ENCODE measurements at regions not wholly inside any gene's neighbourhood (a gene's known extent, or its start where the extent isn't known, plus 50 kb on each side); places are given as distances from the start of the nearest gene placed in this dataset.

DNA sequence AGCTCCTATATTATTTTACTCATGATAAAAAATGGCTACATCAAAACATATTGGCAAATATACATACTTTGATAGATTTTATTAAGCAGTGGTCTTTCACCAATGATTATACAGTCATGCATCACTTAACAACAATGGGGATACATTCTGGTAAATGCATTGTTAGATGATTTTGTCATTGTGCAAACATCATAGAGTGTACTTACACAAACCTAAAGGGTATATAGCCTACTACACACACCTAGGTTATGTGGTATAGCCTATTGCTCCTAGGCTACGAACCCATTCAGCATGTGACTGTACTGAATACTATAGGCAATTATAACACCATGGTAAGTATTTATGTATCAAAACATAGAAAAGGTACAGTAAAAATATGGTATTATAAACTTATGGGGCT, 98.9 kb upstream of the IL6 start:
- ATAC-seq (no peak), DNase-seq (ENCODE audit: low read depth, low spot score) (no peak)
- no peaks in the 10 kb centered on the region for H3K4me1 ChIP-seq (ENCODE audit: control insufficient read depth, insufficient read depth, low read length)
- ChIA-PET POLR2A (no interaction called here), CTCF (no interaction called here)
- in situ Hi-C loops (cut with HindIII; ENCODE audit: low pct_unique_long_range_greater_than_20kb, low sequenced_read_pairs) (no loop called here), intact Hi-C loops (cut with micrococcal nuclease; ENCODE audit: unreplicated experiment) (no loop called here)
- H3K4me3 ChIP-seq (ENCODE audit: low read depth in 2 of 2, low read length in 2 of 2) = no peak overlapping the region
- no peaks in the 10 kb centered on the region for H3K36me3 ChIP-seq (ENCODE audit: control insufficient read depth, insufficient read depth, low read length)
- BruUV-seq (replicated peaks) = no TSS peak
- H3K9me3 ChIP-seq (ENCODE audit: control insufficient read depth, insufficient read depth, low read depth, low read length) = no peaks in the 10 kb centered on the region
- TF ChIP-seq SIN3A (IDR thresholded peaks at IDR 0.05; ENCODE audit: borderline replicate concordance, insufficient read depth, low read depth, low read length) = no peak
- TF ChIP-seq TCF7L2 (IDR thresholded peaks at IDR 0.05; ENCODE audit: low read depth, low read length) = no peak
- TF ChIP-seq, protein P1, sequence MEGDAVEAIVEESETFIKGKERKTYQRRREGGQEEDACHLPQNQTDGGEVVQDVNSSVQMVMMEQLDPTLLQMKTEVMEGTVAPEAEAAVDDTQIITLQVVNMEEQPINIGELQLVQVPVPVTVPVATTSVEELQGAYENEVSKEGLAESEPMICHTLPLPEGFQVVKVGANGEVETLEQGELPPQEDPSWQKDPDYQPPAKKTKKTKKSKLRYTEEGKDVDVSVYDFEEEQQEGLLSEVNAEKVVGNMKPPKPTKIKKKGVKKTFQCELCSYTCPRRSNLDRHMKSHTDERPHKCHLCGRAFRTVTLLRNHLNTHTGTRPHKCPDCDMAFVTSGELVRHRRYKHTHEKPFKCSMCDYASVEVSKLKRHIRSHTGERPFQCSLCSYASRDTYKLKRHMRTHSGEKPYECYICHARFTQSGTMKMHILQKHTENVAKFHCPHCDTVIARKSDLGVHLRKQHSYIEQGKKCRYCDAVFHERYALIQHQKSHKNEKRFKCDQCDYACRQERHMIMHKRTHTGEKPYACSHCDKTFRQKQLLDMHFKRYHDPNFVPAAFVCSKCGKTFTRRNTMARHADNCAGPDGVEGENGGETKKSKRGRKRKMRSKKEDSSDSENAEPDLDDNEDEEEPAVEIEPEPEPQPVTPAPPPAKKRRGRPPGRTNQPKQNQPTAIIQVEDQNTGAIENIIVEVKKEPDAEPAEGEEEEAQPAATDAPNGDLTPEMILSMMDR (IDR thresholded peaks at IDR 0.05) = no peak
- no peak for TF ChIP-seq POLR2AphosphoS5 (IDR thresholded peaks at IDR 0.05; ENCODE audit: low read depth, low read length)
- TF ChIP-seq, protein P2, sequence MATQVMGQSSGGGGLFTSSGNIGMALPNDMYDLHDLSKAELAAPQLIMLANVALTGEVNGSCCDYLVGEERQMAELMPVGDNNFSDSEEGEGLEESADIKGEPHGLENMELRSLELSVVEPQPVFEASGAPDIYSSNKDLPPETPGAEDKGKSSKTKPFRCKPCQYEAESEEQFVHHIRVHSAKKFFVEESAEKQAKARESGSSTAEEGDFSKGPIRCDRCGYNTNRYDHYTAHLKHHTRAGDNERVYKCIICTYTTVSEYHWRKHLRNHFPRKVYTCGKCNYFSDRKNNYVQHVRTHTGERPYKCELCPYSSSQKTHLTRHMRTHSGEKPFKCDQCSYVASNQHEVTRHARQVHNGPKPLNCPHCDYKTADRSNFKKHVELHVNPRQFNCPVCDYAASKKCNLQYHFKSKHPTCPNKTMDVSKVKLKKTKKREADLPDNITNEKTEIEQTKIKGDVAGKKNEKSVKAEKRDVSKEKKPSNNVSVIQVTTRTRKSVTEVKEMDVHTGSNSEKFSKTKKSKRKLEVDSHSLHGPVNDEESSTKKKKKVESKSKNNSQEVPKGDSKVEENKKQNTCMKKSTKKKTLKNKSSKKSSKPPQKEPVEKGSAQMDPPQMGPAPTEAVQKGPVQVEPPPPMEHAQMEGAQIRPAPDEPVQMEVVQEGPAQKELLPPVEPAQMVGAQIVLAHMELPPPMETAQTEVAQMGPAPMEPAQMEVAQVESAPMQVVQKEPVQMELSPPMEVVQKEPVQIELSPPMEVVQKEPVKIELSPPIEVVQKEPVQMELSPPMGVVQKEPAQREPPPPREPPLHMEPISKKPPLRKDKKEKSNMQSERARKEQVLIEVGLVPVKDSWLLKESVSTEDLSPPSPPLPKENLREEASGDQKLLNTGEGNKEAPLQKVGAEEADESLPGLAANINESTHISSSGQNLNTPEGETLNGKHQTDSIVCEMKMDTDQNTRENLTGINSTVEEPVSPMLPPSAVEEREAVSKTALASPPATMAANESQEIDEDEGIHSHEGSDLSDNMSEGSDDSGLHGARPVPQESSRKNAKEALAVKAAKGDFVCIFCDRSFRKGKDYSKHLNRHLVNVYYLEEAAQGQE (IDR thresholded peaks at IDR 0.05; ENCODE audit: insufficient read depth in 1 of 2, low read depth in 2 of 2, low read length in 1 of 2) = no peak
- H3K27ac ChIP-seq (ENCODE audit: low read length) = no peak overlapping the region
- no peaks in the 10 kb centered on the region for H3K27me3 ChIP-seq (ENCODE audit: control insufficient read depth, insufficient read depth, low read length)

DNA sequence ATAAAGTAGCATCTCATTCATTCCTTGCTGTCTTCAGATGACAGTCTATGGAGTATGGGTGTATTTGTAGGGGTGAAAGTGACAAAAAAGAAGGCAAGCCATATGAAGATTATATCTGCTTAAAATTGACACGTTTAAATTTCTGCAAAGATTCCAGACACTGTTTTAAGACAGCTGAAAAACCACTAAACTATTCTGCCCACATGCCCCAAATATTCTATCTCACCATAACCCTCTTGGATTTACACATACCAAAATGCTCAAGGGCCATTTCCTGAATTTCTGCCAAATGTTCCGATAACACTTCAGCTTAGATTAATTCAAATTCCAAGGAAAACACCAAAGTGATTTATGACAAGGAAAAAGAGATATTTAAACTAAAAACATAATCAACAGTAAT, 99.9 kb upstream of the IL6 start:
- no peaks in the 10 kb centered on the region for H3K9me3 ChIP-seq (ENCODE audit: control insufficient read depth, insufficient read depth, low read depth, low read length)
- in situ Hi-C loops (cut with HindIII; ENCODE audit: low pct_unique_long_range_greater_than_20kb, low sequenced_read_pairs) = no loop called here
- no peak overlapping the region for H3K27ac ChIP-seq (ENCODE audit: low read length)
- H3K4me1 ChIP-seq (ENCODE audit: control insufficient read depth, insufficient read depth, low read length) = no peaks in the 10 kb centered on the region
- no peak overlapping the region for H3K4me3 ChIP-seq (ENCODE audit: low read depth in 2 of 2, low read length in 2 of 2)
- no peak for TF ChIP-seq SIN3A (IDR thresholded peaks at IDR 0.05; ENCODE audit: borderline replicate concordance, insufficient read depth, low read depth, low read length)
- ChIA-PET POLR2A (no interaction called here), CTCF (no interaction called here)
- no peak for DNase-seq (ENCODE audit: low read depth, low spot score)
- no TSS peak for BruUV-seq (replicated peaks)
- no peaks in the 10 kb centered on the region for H3K36me3 ChIP-seq (ENCODE audit: control insufficient read depth, insufficient read depth, low read length)
- no peak for ATAC-seq
- intact Hi-C loops (cut with micrococcal nuclease; ENCODE audit: unreplicated experiment) = no loop called here
- no peaks in the 10 kb centered on the region for H3K27me3 ChIP-seq (ENCODE audit: control insufficient read depth, insufficient read depth, low read length)

DNA sequence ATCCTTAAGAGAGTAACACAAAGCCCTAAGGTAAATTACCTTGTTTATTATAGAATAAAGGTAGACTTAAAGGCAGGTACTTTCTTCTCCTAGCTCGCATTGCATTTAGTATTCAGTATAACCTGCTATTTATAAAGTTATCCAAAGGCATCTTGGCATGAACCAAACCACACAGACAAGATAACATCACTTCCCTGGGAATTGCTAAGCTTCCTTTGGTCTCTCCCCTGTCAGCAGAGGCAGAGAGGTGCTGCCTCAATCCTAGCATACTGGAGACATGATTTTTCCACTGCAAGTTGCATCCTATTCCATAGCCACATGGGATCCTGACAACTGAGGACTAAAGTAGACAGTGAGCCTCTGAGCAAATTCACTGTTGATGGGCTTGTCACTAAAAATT, 101.7 kb upstream of the IL6 start:
- in situ Hi-C loops (cut with HindIII; ENCODE audit: low pct_unique_long_range_greater_than_20kb, low sequenced_read_pairs) = no loop called here
- POLR2A ChIA-PET = no interaction called here
- BruUV-seq (replicated peaks) = no TSS peak

More for the DNA sequence above, 101.7 kb upstream of the IL6 start:
- intact Hi-C loops (cut with micrococcal nuclease; ENCODE audit: unreplicated experiment) = no loop called here
- Histone ChIP-seq H3K4me3 (ENCODE audit: low read depth in 2 of 2, low read length in 2 of 2) (no peak overlapping the region), H3K27me3 (ENCODE audit: control insufficient read depth, insufficient read depth, low read length) (no peaks in the 10 kb centered on the region), H3K4me1 (ENCODE audit: control insufficient read depth, insufficient read depth, low read length) (no peaks in the 10 kb centered on the region), H3K27ac (ENCODE audit: low read length) (no peak overlapping the region), H3K36me3 (ENCODE audit: control insufficient read depth, insufficient read depth, low read length) (no peaks in the 10 kb centered on the region), H3K9me3 (ENCODE audit: control insufficient read depth, insufficient read depth, low read depth, low read length) (no peaks in the 10 kb centered on the region; the same call in 1 of the 2 replicates)
- no peak for DNase-seq (ENCODE audit: low read depth, low spot score)
- no peak for ATAC-seq
- CTCF ChIA-PET = no interaction called here
- TF ChIP-seq, protein P2 (IDR thresholded peaks at IDR 0.05; ENCODE audit: insufficient read depth in 1 of 2, low read depth in 2 of 2, low read length in 1 of 2) = no peak
- TF ChIP-seq TCF7L2 (IDR thresholded peaks at IDR 0.05; ENCODE audit: low read depth, low read length) (no peak), SIN3A (IDR thresholded peaks at IDR 0.05; ENCODE audit: borderline replicate concordance, insufficient read depth, low read depth, low read length) (no peak), POLR2AphosphoS5 (IDR thresholded peaks at IDR 0.05; ENCODE audit: low read depth, low read length) (no peak)
- TF ChIP-seq, protein P1 (IDR thresholded peaks at IDR 0.05) = no peak
